Astrocyte of the spinal cord (primary cell): ENCODE measurements at regions not wholly inside any gene's neighbourhood (a gene's known extent, or its start where the extent isn't known, plus 50 kb on each side); places are given as distances from the start of the nearest gene placed in this dataset.
"Not testable (repeated sequence)": the region's sequence is repeated elsewhere in the genome, so short reads cannot be mapped to it uniquely, and the experiment has no call there.

ENCODE experiments used
- DNase-seq: peaks from one replicate; pipeline ENCODE4 v3.0.0; 2011; ENCODE audit warnings: low read depth, low spot score
- H3K4me3 ChIP-seq: 2 replicates; pipeline ENCODE4 v1.5.1; 2011; ENCODE audit warnings: low read depth, mild to moderate bottlenecking, low read length, moderate library complexity
- in situ Hi-C: cut with HindIII; loops from 2 replicates; pipeline ENCODE4 v1.10.0; 2017; ENCODE audit warnings: low sequenced_read_pairs
- TF ChIP-seq, protein P1 (sequence below): IDR thresholded peaks from 2 replicates; pipeline ENCODE4 v1.5.1; 2012; ENCODE audit warnings: low read depth, mild to moderate bottlenecking, low read length, inconsistent platforms

DNA sequence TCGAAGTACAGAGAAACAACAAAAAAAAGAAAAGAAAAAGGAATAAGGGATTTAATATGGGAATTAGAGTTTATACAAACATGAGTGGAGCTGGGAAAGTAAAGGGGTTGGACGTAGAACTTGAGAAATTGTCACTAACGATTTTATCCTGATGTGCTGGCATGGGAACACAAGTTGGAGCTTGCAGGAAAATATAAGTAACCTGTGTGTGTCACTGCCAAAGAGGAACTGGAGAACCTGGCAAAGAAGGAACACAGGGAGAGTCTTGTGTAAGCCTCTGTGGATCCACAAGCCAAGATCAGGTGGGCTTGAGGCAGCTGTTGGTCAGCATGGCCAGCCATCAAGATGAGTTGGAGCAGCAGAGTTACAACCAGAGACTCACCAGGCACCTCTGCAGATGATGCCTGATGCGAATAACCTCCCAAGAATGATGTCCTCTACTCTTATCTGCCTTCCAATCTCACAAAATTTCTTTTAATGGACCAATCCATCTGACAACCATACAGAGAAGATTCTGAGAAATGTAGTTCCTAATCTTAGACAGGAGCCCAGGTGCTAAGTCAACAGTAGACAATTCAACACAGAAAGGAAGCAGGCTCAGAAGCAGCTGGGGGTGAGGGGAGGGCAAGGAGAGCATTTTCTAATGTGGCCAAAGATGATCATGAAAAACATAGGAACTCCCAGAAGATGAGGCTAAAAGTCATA, 77.0 kb upstream of the SPOPL start:
- in situ Hi-C loops = no loop called here

DNA sequence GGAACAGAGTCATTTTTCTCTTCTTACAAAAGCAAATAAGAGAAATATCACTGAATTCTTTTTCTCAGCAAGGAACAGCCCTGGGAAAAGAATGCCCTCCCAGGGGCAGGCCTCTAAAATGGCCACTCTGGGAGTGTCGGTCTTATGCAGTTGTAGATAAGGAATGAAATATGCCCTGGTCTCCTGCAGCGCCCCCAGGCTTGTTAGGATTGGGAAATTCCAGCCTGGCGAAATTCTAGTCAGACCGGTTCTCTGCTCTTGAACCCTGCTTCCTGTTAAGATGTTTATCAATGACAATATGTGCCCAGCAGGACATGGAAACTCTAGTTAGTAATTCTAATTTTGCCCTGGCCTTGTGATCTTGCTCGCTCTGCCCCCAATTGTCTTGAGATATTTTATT, 75.5 kb upstream of the SPOPL start:
- H3K4me3 ChIP-seq, DNase-seq, in situ Hi-C loops: not testable (repeated sequence)

More for the DNA sequence above, 77.0 kb upstream of the SPOPL start:
- no peak overlapping the region for H3K4me3 ChIP-seq
- TF ChIP-seq, protein P1, sequence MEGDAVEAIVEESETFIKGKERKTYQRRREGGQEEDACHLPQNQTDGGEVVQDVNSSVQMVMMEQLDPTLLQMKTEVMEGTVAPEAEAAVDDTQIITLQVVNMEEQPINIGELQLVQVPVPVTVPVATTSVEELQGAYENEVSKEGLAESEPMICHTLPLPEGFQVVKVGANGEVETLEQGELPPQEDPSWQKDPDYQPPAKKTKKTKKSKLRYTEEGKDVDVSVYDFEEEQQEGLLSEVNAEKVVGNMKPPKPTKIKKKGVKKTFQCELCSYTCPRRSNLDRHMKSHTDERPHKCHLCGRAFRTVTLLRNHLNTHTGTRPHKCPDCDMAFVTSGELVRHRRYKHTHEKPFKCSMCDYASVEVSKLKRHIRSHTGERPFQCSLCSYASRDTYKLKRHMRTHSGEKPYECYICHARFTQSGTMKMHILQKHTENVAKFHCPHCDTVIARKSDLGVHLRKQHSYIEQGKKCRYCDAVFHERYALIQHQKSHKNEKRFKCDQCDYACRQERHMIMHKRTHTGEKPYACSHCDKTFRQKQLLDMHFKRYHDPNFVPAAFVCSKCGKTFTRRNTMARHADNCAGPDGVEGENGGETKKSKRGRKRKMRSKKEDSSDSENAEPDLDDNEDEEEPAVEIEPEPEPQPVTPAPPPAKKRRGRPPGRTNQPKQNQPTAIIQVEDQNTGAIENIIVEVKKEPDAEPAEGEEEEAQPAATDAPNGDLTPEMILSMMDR = no peak
- no peak for DNase-seq

DNA sequence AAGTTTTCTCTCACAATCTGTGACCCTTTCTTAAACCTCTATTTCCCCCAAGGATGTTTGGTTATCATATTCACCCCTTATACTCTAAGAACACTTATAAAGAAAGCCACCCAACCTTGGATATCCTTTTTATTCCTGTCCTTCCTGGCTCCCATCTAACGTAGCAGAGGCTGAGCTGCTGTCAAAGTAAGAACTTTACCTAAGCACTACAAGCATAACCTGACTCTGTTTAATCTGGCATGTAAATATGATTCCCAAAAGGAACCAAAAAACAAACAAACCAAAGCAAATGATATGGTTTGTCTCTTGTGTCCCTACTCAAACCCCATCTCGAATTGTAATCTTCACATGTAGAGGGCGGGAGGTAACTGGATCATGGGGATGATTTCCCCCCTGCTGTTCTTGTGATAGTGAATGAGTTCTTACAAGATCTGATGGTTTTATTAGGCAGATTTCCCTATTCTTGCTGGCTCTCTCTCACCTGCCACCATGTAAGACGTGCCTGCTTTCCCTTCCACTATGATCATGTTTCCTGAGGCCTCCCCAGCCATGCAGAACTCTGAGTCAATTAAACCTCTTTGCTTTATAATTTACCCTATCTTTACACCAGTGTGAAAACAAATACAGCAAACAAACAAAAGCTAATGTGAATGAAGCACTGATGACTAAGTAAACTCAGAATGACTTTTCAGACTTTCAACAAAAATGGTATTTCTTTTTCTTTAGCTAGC, 72.7 kb upstream of the SPOPL start:
- TF ChIP-seq, protein P1 = no peak
- in situ Hi-C loops = no loop called here

DNA sequence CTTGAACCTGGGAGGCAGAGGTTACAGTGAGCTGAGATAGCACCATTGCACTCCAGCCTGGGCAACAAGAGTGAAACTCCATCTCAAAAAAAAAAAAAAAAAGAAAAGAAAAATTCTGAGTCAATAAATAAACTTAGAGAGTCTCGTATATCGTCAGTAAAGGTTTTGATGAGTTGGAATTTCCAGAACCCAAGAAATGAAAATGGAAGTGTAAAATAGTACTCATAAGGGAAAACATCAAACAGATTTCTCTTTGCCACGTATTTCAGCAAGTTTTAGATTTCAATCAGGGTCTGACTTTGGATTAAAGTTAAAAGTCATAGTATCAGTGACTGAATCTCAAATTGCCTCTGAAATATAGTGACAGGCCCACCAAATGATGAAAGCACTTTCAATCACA, 71.4 kb upstream of the SPOPL start:
- no peak for DNase-seq
- H3K4me3 ChIP-seq = no peak overlapping the region
- TF ChIP-seq, protein P1 = no peak
- in situ Hi-C loops = no loop called here

More for the DNA sequence above, 72.7 kb upstream of the SPOPL start:
- H3K4me3 ChIP-seq = no peak overlapping the region
- no peak for DNase-seq

DNA sequence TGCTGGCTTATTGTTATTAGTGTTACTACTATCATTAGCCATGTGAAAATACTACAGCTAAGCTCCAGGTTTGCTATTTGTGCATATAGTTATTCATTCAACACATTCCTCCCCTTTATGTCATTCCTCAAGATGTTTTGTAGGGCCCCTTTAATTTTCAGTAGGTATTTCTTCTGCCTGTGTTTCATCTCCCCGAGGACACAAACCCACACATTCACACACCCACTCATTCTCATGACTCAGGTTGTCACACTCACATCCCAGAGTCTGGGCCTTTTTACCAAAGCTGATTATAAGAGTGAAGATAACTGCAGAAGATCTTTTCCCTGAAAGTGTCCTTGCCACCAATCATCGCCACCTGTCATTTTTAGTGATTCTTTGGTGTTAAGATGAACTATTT, 68.6 kb upstream of the SPOPL start:
- TF ChIP-seq, protein P1 = no peak
- in situ Hi-C loops = no loop called here

DNA sequence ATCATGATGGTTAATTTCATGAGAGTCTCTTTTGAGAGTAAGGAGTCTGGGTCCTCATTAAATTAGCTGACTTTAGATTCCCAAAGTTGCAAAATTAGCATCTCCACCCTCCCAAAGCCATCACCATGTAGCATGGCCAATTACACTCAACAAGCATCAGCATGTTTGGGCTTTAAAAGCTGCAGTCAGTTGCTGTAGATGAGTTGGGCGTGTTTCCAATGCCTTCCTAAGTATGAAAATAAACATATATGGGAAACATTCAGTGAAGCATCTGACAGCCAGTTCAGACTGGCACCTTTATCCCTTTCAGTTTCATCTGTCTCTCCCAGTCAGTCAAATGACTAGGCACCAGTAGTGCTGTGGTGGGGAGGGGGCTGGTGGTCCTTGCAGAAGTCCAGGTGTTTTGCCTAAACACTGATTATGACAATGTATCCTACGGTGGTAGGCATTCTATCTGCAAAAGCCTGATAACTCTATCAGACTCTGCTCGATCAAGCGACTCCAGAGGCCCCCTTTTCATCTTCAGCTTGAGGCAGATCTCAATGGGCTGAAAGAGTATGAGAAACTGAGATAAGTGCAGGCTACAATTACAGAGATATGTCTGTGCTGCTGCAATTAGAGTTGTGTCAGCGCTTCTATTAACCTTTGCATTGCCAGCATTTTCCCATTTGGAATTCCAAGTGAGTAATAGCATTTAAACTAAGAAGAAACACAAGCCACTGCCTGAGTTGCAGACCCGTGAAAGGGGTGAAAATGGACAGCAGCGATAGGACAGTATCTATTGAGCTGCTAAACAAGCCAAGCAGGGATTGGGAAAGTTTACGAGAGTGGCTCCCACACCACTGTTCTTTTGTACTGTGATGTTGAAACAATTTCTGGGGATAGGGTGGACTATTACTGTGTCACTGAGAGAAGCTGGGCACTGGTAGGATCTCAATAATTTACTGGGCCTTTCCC, 67.3 kb upstream of the SPOPL start:
- TF ChIP-seq, protein P1 = no peak
- H3K4me3 ChIP-seq = no peak overlapping the region
- DNase-seq = no peak
- in situ Hi-C loops = no loop called here

More for the DNA sequence above, 68.6 kb upstream of the SPOPL start:
- no peak for DNase-seq
- H3K4me3 ChIP-seq = no peak overlapping the region
